ENCODE measurements at regions not wholly inside any gene's neighbourhood (a gene's known extent, or its start where the extent isn't known, plus 50 kb on each side); places are given as distances from the start of the nearest gene placed in this dataset.
"Not testable (repeated sequence)": the region's sequence is repeated elsewhere in the genome, so short reads cannot be mapped to it uniquely, and the experiment has no call there.

DNA sequence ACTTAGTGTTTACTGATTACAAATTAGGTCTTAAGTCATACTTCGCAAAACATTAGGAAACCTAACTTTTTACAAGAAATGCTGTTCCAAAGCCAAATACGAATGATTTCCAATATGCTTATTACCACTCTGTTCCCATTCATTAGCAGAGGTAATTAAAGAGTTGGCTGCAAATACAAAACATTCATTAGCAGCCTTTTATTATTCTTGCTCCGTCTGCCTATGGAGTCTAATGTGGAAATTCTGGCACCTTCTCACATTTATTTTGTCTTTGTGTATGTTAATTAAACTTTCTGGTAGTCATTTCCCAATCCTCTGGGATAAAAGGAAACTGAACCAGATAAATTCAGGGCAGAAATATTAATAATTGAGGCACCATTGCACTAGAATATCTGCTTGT is 689.0 kb downstream of the PLOD2 start:
- Mint-ChIP-seq H3K4me3 (no peak overlapping the region), H3K36me3 (no peaks in the 10 kb centered on the region), H3K9me3 (peaks cover 3 to 18% (median 8%) of the 10 kb centered on the region in 5 donors), H3K27ac (no peak overlapping the region), H3K4me1 (no peaks in the 10 kb centered on the region), H3K27me3 (no peaks in the 10 kb centered on the region)
- H3K4me1 ChIP-seq (ENCODE audit: insufficient read depth, low read length), result no peaks in the 10 kb centered on the region
- H3K9me3 ChIP-seq (ENCODE audit: low read length), result no peaks in the 10 kb centered on the region
- H3K27me3 ChIP-seq (ENCODE audit: insufficient read depth, low read length, poor library complexity, severe bottlenecking), result no peaks in the 10 kb centered on the region
- POLR2A ChIA-PET, result no interaction called here
- no peak overlapping the region for H3K4me3 ChIP-seq (ENCODE audit: low read length)
- no peak overlapping the region for H3K27ac ChIP-seq (ENCODE audit: low read depth, low read length)
- CTCF ChIA-PET, result no interaction called here
- no peak for DNase-seq
- H3K36me3 ChIP-seq (ENCODE audit: insufficient read depth, low read length), result no peaks in the 10 kb centered on the region

DNA sequence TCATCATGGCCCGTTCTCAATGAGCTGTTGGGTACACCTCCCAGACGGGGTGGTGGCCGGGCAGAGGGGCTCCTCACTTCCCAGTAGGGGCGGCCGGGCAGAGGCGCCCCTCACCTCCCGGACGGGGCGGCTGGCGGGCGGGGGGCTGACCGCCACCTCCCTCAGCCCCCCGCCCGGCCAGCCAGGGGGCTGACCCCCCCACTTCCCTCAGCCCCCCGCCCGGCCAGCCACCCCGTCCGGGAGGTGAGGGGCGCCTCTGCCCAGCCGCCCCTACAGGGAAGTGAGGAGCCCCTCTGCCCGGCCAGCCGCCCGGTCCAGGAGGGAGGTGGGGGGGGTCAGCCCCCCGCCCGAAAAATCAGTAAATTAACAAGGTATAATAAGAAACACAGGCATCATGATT is 678.2 kb downstream of the PLOD2 start:
- H3K4me3 Mint-ChIP-seq; H3K27me3 ChIP-seq (ENCODE audit: insufficient read depth, low read length, poor library complexity, severe bottlenecking); CTCF ChIA-PET; H3K4me1 Mint-ChIP-seq; POLR2A ChIA-PET; H3K9me3 ChIP-seq (ENCODE audit: low read length); H3K4me1 ChIP-seq (ENCODE audit: insufficient read depth, low read length); H3K4me3 ChIP-seq (ENCODE audit: low read length); DNase-seq; H3K36me3 ChIP-seq (ENCODE audit: insufficient read depth, low read length); H3K27ac Mint-ChIP-seq; H3K27ac ChIP-seq (ENCODE audit: low read depth, low read length); H3K36me3 Mint-ChIP-seq; H3K27me3 Mint-ChIP-seq: not testable (repeated sequence)
- H3K9me3 Mint-ChIP-seq, result peaks cover 2 to 31% (median 10%) of the 10 kb centered on the region in 5 donors

DNA sequence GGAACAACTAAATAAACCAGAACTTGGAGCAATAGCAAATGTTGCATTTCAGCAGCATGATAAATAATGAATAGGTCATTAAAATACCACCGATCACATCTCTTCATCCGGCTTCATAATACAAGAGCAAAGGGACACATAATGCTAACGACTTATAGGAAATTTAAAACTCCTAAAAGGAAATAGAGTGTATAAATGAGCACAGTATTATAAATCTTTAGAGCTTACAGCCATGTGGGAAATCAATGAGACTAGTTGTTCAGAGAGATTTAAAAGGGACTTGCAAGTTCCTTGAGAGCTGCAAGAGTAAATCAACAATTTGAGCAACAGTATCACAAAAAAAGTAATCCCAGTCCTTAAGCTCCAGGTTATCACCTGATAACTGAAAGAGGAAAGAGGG is 677.0 kb downstream of the PLOD2 start:
- Histone ChIP-seq H3K4me3 (ENCODE audit: low read length) (no peak overlapping the region), H3K9me3 (ENCODE audit: low read length) (no peaks in the 10 kb centered on the region), H3K27me3 (ENCODE audit: insufficient read depth, low read length, poor library complexity, severe bottlenecking) (no peaks in the 10 kb centered on the region), H3K36me3 (ENCODE audit: insufficient read depth, low read length) (no peaks in the 10 kb centered on the region), H3K4me1 (ENCODE audit: insufficient read depth, low read length) (no peaks in the 10 kb centered on the region), H3K27ac (ENCODE audit: low read depth, low read length) (no peak overlapping the region)
- CTCF ChIA-PET, result no interaction called here
- no peaks in the 10 kb centered on the region for H3K27me3 Mint-ChIP-seq
- no peak overlapping the region for H3K27ac Mint-ChIP-seq
- DNase-seq, result no peak
- no peaks in the 10 kb centered on the region for H3K36me3 Mint-ChIP-seq
- peaks cover 0 to 26% (median 10%) of the 10 kb centered on the region in 5 donors for H3K9me3 Mint-ChIP-seq
- POLR2A ChIA-PET, result no interaction called here
- no peaks in the 10 kb centered on the region for H3K4me1 Mint-ChIP-seq
- H3K4me3 Mint-ChIP-seq, result no peak overlapping the region

DNA sequence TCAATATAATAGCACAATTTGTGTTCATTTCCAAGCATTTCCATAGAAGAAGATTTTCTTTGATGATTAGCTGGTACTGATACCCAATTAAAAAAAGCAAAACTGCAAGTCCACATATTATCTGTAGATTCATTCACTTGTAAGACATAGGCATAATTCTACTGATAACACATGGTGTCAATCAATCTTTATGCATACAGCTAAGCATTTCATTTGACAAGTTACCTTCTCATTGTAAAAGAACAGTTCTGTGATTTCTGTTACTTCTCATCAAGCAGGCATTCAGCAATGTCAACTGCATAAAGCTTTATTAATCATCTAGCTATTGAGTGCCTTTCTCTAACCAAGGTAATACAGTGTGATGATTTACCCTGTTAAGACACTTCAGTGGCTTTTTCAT is 672.0 kb downstream of the PLOD2 start:
- H3K4me3 Mint-ChIP-seq, result no peak overlapping the region

DNA sequence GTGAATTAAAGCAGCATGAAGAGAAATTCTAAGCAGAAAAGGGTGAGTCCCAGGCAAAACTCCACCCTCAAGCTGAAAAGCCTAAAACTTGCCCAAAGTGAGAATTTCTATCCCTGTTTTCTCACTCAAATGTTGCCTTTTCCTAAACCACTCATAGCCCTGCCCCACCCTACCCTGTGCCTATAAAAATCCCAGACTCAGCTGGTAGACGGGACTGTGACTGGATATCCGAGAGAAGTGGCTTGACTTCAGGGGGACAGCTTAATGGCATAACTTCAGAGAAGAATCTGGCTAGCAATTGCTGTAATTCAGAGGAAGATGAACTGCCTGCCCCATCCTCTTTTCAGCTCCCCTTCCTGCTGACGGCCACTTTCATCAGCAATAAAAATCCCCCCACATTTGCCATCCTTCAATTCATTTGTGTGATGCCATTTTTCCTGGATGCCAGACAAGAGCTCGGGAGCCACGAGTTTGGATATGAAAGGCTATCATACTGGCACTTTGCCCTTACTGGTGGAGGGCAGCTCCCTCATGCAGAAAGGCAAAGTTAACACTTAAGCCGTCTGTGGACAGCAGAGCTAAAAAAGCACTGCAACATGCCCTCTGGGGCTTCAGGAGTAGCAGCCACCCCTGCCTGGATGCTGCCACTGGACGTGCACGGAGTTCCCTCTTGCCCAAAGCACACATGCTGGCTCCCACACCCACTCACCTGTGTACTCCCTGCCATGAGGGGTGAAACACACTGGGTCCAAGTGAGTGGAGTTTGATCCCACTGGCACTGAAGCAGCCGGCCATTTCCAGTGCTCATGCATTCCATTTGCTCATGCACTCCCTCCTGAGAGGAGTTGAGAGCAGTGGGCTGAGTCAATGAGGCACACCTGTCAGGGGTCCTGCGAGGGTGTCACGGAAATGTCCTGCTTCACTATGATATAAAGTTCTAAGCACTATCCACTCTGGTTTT is 670.6 kb downstream of the PLOD2 start:
- no peak overlapping the region for H3K4me3 Mint-ChIP-seq
- CTCF ChIA-PET, result no interaction called here

More for the DNA sequence above, 672.0 kb downstream of the PLOD2 start:
- ChIA-PET CTCF (no interaction called here), POLR2A (no interaction called here)
- Histone ChIP-seq H3K4me1 (ENCODE audit: insufficient read depth, low read length) (no peaks in the 10 kb centered on the region), H3K9me3 (ENCODE audit: low read length) (no peaks in the 10 kb centered on the region), H3K36me3 (ENCODE audit: insufficient read depth, low read length) (no peaks in the 10 kb centered on the region), H3K27me3 (ENCODE audit: insufficient read depth, low read length, poor library complexity, severe bottlenecking) (no peaks in the 10 kb centered on the region), H3K4me3 (ENCODE audit: low read length) (no peak overlapping the region), H3K27ac (ENCODE audit: low read depth, low read length) (no peak overlapping the region)
- no peaks in the 10 kb centered on the region for H3K36me3 Mint-ChIP-seq
- DNase-seq, result no peak
- no peak overlapping the region for H3K27ac Mint-ChIP-seq
- H3K9me3 Mint-ChIP-seq, result peaks cover 0 to 18% (median 5%) of the 10 kb centered on the region in 5 donors
- H3K4me1 Mint-ChIP-seq, result no peaks in the 10 kb centered on the region
- no peaks in the 10 kb centered on the region for H3K27me3 Mint-ChIP-seq

DNA sequence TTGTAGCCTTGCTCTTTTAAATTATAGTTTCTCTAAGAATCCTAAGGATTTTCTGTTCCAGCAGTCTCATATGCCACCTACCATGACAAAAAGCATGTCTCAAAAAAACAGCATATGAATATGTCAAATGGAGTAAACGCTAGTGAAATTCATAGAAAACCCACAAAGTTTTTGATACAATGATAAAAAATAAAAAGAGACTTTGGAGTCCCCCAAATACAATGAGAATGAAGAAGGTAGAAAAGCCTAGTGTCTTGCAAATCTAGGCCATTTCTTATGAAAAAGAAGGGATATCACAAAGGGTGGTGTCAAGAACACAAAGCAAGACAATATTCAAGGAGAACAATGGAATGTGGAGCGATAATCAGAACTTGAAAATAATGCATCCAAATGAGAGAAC is 668.5 kb downstream of the PLOD2 start:
- DNase-seq, result no peak
- Mint-ChIP-seq H3K9me3 (peaks cover 0 to 7% (median 5%) of the 10 kb centered on the region in 5 donors), H3K4me1 (no peaks in the 10 kb centered on the region), H3K27ac (no peak overlapping the region), H3K4me3 (no peak overlapping the region), H3K36me3 (no peaks in the 10 kb centered on the region), H3K27me3 (no peaks in the 10 kb centered on the region)
- ChIA-PET CTCF (no interaction called here), POLR2A (no interaction called here)
- H3K4me1 ChIP-seq (ENCODE audit: insufficient read depth, low read length), result no peaks in the 10 kb centered on the region
- no peaks in the 10 kb centered on the region for H3K27me3 ChIP-seq (ENCODE audit: insufficient read depth, low read length, poor library complexity, severe bottlenecking)
- no peaks in the 10 kb centered on the region for H3K9me3 ChIP-seq (ENCODE audit: low read length)
- H3K36me3 ChIP-seq (ENCODE audit: insufficient read depth, low read length), result no peaks in the 10 kb centered on the region
- H3K4me3 ChIP-seq (ENCODE audit: low read length), result no peak overlapping the region
- H3K27ac ChIP-seq (ENCODE audit: low read depth, low read length), result no peak overlapping the region

More for the DNA sequence above, 670.6 kb downstream of the PLOD2 start:
- H3K9me3 Mint-ChIP-seq, result peaks cover 0 to 13% (median 6%) of the 10 kb centered on the region in 5 donors
- H3K27me3 Mint-ChIP-seq, result no peaks in the 10 kb centered on the region
- Histone ChIP-seq H3K27me3 (ENCODE audit: insufficient read depth, low read length, poor library complexity, severe bottlenecking) (no peaks in the 10 kb centered on the region), H3K4me1 (ENCODE audit: insufficient read depth, low read length) (no peaks in the 10 kb centered on the region), H3K4me3 (ENCODE audit: low read length) (no peak overlapping the region), H3K9me3 (ENCODE audit: low read length) (no peaks in the 10 kb centered on the region), H3K27ac (ENCODE audit: low read depth, low read length) (no peak overlapping the region), H3K36me3 (ENCODE audit: insufficient read depth, low read length) (no peaks in the 10 kb centered on the region)
- POLR2A ChIA-PET, result no interaction called here
- no peak overlapping the region for H3K27ac Mint-ChIP-seq
- H3K4me1 Mint-ChIP-seq, result no peaks in the 10 kb centered on the region
- DNase-seq, result no peak
- no peaks in the 10 kb centered on the region for H3K36me3 Mint-ChIP-seq

DNA sequence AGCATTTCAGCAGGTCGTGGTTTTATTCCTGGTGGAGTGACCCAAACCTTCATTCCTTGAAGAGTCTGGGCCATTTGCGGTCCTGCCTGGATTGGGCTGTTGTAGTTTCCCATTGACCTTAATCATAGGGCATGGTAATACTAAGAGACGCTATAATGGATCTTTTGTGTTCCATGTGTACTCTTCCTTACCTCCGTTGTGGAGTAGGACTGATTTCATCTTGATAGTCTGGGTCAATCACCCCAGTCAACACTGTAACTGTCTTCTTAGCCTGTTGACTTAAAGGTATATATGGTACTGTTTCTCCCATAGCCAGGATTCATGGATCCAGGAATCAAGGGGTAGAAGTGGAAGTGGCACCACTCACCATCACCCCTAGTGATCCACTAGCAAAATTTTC is 643.6 kb downstream of the PLOD2 start:
- CTCF ChIA-PET; H3K9me3 ChIP-seq (ENCODE audit: low read length); DNase-seq; H3K36me3 Mint-ChIP-seq; H3K27me3 ChIP-seq (ENCODE audit: insufficient read depth, low read length, poor library complexity, severe bottlenecking); H3K27ac ChIP-seq (ENCODE audit: low read depth, low read length); H3K27me3 Mint-ChIP-seq; H3K4me3 Mint-ChIP-seq; H3K4me1 ChIP-seq (ENCODE audit: insufficient read depth, low read length); H3K27ac Mint-ChIP-seq; H3K9me3 Mint-ChIP-seq; POLR2A ChIA-PET; H3K4me3 ChIP-seq (ENCODE audit: low read length); H3K4me1 Mint-ChIP-seq; H3K36me3 ChIP-seq (ENCODE audit: insufficient read depth, low read length): not testable (repeated sequence)

DNA sequence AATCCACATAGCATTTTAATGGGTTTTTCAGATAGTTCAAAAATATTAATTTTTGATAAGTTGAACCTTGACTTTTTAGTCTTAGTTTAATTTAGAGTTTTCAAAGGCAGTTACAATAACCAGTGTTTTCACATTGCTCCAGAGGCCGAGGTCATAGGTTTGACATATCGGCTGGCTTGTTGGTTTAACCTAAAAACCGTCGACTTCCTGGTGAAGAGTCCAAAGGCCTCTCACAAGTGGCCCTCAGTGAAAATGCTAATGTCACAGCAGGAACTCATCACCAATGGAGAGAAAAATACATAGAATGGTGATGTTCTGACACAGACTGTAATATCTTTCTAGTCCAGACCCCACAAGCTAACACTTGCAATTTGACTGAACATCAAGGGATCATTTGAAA is 642.3 kb downstream of the PLOD2 start:
- Histone ChIP-seq H3K36me3 (ENCODE audit: insufficient read depth, low read length) (no peaks in the 10 kb centered on the region), H3K4me1 (ENCODE audit: insufficient read depth, low read length) (no peaks in the 10 kb centered on the region), H3K27me3 (ENCODE audit: insufficient read depth, low read length, poor library complexity, severe bottlenecking) (no peaks in the 10 kb centered on the region), H3K4me3 (ENCODE audit: low read length) (no peak overlapping the region), H3K27ac (ENCODE audit: low read depth, low read length) (no peak overlapping the region), H3K9me3 (ENCODE audit: low read length) (no peaks in the 10 kb centered on the region)
- Mint-ChIP-seq H3K9me3 (peaks cover 0 to 7% (median 2%) of the 10 kb centered on the region in 5 donors), H3K27ac (no peak overlapping the region), H3K36me3 (no peaks in the 10 kb centered on the region), H3K4me1 (no peaks in the 10 kb centered on the region), H3K27me3 (no peaks in the 10 kb centered on the region), H3K4me3 (no peak overlapping the region)
- no peak for DNase-seq
- POLR2A ChIA-PET, result no interaction called here
- CTCF ChIA-PET, result no interaction called here

Measured in CD8-positive, alpha-beta memory T cell (primary cell).